ENCODE measurements at regions not wholly inside any gene's neighbourhood (a gene's known extent, or its start where the extent isn't known, plus 50 kb on each side); places are given as distances from the start of the nearest gene placed in this dataset.

DNA sequence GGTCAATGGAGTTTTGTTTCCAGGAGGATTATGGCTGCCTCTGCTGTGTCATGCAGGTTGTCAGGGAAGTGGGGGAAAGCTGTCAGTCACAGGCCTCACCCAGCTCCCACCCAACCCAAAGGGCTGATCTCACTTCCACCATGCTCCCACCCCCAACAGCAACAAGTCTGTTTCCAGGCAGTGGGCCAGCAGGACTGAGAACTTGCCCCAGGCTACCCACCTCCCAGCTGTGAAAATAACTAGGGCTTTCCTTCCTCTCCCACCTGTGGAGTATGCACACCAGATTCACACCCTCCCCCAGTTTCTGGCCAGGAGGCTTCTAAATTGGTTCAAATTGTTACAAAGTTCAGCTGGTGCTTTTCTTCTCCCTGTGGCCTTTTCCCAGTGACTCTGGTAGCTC, 95.6 kb upstream of the ACVR1 start:
- no peak for TF ChIP-seq EZH2 (IDR thresholded peaks at IDR 0.05; ENCODE audit: low read length, unreplicated experiment)
- TF ChIP-seq, protein P1, sequence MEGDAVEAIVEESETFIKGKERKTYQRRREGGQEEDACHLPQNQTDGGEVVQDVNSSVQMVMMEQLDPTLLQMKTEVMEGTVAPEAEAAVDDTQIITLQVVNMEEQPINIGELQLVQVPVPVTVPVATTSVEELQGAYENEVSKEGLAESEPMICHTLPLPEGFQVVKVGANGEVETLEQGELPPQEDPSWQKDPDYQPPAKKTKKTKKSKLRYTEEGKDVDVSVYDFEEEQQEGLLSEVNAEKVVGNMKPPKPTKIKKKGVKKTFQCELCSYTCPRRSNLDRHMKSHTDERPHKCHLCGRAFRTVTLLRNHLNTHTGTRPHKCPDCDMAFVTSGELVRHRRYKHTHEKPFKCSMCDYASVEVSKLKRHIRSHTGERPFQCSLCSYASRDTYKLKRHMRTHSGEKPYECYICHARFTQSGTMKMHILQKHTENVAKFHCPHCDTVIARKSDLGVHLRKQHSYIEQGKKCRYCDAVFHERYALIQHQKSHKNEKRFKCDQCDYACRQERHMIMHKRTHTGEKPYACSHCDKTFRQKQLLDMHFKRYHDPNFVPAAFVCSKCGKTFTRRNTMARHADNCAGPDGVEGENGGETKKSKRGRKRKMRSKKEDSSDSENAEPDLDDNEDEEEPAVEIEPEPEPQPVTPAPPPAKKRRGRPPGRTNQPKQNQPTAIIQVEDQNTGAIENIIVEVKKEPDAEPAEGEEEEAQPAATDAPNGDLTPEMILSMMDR (conservative IDR thresholded peaks at IDR 0.05; ENCODE audit: low read depth, low read length) = no peak
- no peak for TF ChIP-seq EZH2phosphoT487 (IDR thresholded peaks at IDR 0.05; ENCODE audit: borderline replicate concordance, low read length)

Data from PC-3 (cell line).